Esophagus muscularis mucosa (tissue), 4 donors: ENCODE measurements at regions not wholly inside any gene's neighbourhood (a gene's known extent, or its start where the extent isn't known, plus 50 kb on each side); places are given as distances from the start of the nearest gene placed in this dataset.
A peak's percentile ranks its signal among the peaks of the same experiment; 100 is the strongest.

Experiments used
- EP300 ChIP-seq: sonication (generic); formaldehyde crosslinking; IDR thresholded peaks from one replicate; pipeline ENCODE4 v1.6.1; 2017; ENCODE audit warnings: antibody characterized with exemption
- POLR2A ChIP-seq: fragments of 450-650 bp; IDR thresholded peaks from one replicate; pipeline ENCODE4 v1.6.1; 2017; ENCODE audit warnings: antibody characterized with exemption, moderate library complexity, mild to moderate bottlenecking, low read depth
- POLR2AphosphoS5 ChIP-seq, 2 donors: sonication (generic); formaldehyde crosslinking; IDR thresholded peaks; one replicate each; pipeline ENCODE4 v1.6.1; 2017; ENCODE audit warnings: antibody characterized with exemption in 2 of 2
- TF ChIP-seq, protein P1 (sequence below), 3 experiments: fragments of 200-600 bp in 2 of 3; fragments of 450-650 bp in 1 of 3; sonication (generic) in 2 of 3; IDR thresholded peaks; one replicate each; pipeline ENCODE4 v1.5.1; 2017 to 2019; ENCODE audit warnings: antibody characterized with exemption in 3 of 3, mild to moderate bottlenecking in 2 of 3, moderate library complexity in 1 of 3

DNA sequence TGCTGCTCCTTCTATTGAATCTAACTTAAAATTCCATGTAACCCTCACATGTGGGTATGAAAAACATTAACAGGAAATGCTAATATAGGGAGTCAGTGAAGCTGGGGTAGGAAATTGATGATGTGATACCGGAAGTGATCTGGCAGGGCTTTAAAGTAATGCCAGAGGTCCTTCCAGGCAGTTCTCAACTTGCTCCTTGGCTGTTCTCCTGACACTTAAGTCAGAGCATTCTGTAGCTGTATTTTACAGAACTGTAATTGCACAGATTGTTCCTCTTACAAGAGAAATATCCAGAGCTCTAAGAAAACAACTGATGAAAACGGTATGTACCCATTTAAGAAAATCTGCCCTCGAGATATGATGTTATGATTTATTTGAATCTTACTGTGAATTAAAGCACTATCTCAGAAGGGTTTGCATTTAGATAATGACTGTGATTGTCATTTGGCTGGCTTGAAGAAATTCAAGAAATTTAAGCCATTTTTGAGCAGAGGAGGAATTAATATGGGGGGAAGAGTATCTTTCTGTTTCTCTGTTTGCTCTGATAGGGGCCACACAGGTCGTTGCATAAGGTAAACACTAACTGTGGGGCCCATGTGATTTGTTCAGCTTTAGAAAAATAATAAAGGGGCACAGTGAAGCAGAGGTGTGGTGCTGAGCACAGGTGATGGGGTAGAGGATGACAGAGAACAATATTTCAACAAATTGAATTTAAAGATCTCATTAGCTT, 88.4 kb downstream of the BBS10 start:
- TF ChIP-seq POLR2AphosphoS5 (IDR thresholded peaks at IDR 0.05) (peak; percentile 62 to 67), POLR2A (no peak), EP300 (peak; percentile 65)
- TF ChIP-seq, protein P1, sequence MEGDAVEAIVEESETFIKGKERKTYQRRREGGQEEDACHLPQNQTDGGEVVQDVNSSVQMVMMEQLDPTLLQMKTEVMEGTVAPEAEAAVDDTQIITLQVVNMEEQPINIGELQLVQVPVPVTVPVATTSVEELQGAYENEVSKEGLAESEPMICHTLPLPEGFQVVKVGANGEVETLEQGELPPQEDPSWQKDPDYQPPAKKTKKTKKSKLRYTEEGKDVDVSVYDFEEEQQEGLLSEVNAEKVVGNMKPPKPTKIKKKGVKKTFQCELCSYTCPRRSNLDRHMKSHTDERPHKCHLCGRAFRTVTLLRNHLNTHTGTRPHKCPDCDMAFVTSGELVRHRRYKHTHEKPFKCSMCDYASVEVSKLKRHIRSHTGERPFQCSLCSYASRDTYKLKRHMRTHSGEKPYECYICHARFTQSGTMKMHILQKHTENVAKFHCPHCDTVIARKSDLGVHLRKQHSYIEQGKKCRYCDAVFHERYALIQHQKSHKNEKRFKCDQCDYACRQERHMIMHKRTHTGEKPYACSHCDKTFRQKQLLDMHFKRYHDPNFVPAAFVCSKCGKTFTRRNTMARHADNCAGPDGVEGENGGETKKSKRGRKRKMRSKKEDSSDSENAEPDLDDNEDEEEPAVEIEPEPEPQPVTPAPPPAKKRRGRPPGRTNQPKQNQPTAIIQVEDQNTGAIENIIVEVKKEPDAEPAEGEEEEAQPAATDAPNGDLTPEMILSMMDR (IDR thresholded peaks at IDR 0.05): no peak
